ENCODE measurements at regions not wholly inside any gene's neighbourhood (a gene's known extent, or its start where the extent isn't known, plus 50 kb on each side); places are given as distances from the start of the nearest gene placed in this dataset.
A peak's percentile ranks its signal among the peaks of the same experiment; 100 is the strongest.

GRCh38 chr3:126263539-126263938 lies 83.2 kb upstream of the ALDH1L1 start:
- DNase-seq (ENCODE audit: low read depth), result no peak
- no peak overlapping the region for H3K4me3 ChIP-seq (ENCODE audit: low read depth, low read length)
- TF ChIP-seq, protein P1, sequence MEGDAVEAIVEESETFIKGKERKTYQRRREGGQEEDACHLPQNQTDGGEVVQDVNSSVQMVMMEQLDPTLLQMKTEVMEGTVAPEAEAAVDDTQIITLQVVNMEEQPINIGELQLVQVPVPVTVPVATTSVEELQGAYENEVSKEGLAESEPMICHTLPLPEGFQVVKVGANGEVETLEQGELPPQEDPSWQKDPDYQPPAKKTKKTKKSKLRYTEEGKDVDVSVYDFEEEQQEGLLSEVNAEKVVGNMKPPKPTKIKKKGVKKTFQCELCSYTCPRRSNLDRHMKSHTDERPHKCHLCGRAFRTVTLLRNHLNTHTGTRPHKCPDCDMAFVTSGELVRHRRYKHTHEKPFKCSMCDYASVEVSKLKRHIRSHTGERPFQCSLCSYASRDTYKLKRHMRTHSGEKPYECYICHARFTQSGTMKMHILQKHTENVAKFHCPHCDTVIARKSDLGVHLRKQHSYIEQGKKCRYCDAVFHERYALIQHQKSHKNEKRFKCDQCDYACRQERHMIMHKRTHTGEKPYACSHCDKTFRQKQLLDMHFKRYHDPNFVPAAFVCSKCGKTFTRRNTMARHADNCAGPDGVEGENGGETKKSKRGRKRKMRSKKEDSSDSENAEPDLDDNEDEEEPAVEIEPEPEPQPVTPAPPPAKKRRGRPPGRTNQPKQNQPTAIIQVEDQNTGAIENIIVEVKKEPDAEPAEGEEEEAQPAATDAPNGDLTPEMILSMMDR (IDR thresholded peaks at IDR 0.05; ENCODE audit: insufficient read depth, low read depth, low read length, missing control alignments), result no peak

- TF ChIP-seq, protein P1 (IDR thresholded peaks at IDR 0.05; ENCODE audit: insufficient read depth, low read depth, low read length, missing control alignments), result no peak
- H3K4me3 ChIP-seq (ENCODE audit: low read depth, low read length), result no peak overlapping the region
- DNase-seq (ENCODE audit: low read depth), result no peak
These were observed 81.8 kb upstream of the ALDH1L1 start for GRCh38 chr3:126262227-126262626.

GRCh38 chr3:126261037-126261436 lies 80.7 kb upstream of the ALDH1L1 start:
- no peak overlapping the region for H3K4me3 ChIP-seq (ENCODE audit: low read depth, low read length)
- DNase-seq (ENCODE audit: low read depth), result no peak
- TF ChIP-seq, protein P1 (IDR thresholded peaks at IDR 0.05; ENCODE audit: insufficient read depth, low read depth, low read length, missing control alignments), result no peak

GRCh38 chr3:126259411-126260391 lies 79.3 kb upstream of the ALDH1L1 start:
- TF ChIP-seq, protein P1 (IDR thresholded peaks at IDR 0.05; ENCODE audit: insufficient read depth, low read depth, low read length, missing control alignments), result peak; percentile 32
- H3K4me3 ChIP-seq (ENCODE audit: low read depth, low read length), result no peak overlapping the region
- DNase-seq (ENCODE audit: low read depth), result peak; percentile 12

GRCh38 chr3:126258670-126259069 lies 78.3 kb upstream of the ALDH1L1 start:
- peak; percentile 21 for DNase-seq (ENCODE audit: low read depth)
- TF ChIP-seq, protein P1 (IDR thresholded peaks at IDR 0.05; ENCODE audit: insufficient read depth, low read depth, low read length, missing control alignments), result no peak

DNA sequence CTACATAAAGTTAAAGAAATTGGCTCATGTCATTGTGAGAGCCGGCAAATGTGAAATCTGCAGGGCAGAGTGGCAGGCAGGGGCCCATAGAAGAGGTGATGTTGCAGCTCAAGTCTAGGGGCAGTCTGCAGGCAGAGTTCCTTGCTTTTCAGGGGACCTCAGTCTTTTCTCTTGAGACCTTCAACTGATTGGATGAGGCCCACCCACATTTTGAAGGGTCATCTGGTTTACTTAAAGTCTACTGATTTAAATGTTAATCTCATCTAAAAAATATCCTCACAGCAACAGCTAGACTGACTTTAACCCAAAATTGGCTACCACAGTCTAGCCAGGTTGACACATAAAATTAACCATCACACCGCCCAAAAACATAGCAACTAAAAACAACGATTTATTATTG lies 77.6 kb upstream of the ALDH1L1 start:
- DNase-seq (ENCODE audit: low read depth), result no peak
- no peak overlapping the region for H3K4me3 ChIP-seq (ENCODE audit: low read depth, low read length)
- TF ChIP-seq, protein P1 (IDR thresholded peaks at IDR 0.05; ENCODE audit: insufficient read depth, low read depth, low read length, missing control alignments), result no peak

More at GRCh38 chr3:126258670-126259069, 78.3 kb upstream of the ALDH1L1 start:
- no peak overlapping the region for H3K4me3 ChIP-seq (ENCODE audit: low read depth, low read length)

Data from GM12865 (cell line).